WTC11 (cell line): ENCODE measurements at regions not wholly inside any gene's neighbourhood (a gene's known extent, or its start where the extent isn't known, plus 50 kb on each side); places are given as distances from the start of the nearest gene placed in this dataset.

ENCODE experiments used
- ATAC-seq: fragments of 200-7000 bp; cut with Tn5 transposase; 2 replicates; pipeline ENCODE4 v1.10.0; 2021; ENCODE audit warnings: mild to moderate bottlenecking, moderate library complexity
- CTCF ChIA-PET: fragments of 300-600 bp; sonication (Branson Sonifier 250); formaldehyde crosslinking; loops from one replicate; lab custom pipeline; 2021; ENCODE audit warnings: antibody characterized with exemption; lab: Charles Lee
- POLR2A ChIA-PET: fragments of 350-600 bp; sonication (Branson Sonifier 250); formaldehyde crosslinking; loops from one replicate; lab custom pipeline; 2021; ENCODE audit warnings: antibody characterized with exemption; lab: Charles Lee
- DNase-seq: peaks from one replicate; pipeline ENCODE4 v3.0.0; 2021; ENCODE audit warnings: low spot score
- H3K27ac Mint-ChIP-seq: 2 replicates; pipeline ENCODE4 v1.8.0; 2021; ENCODE audit warnings: mixed read lengths
- H3K27me3 Mint-ChIP-seq: 2 replicates; pipeline ENCODE4 v1.8.0; 2021; ENCODE audit warnings: low read depth, mild to moderate bottlenecking, moderate library complexity, mixed read lengths
- H3K36me3 Mint-ChIP-seq: 2 replicates; pipeline ENCODE4 v1.8.0; 2021; ENCODE audit warnings: mixed read lengths
- H3K4me1 Mint-ChIP-seq: 2 replicates; pipeline ENCODE4 v1.8.0; 2022; ENCODE audit warnings: mixed read lengths
- H3K4me3 Mint-ChIP-seq: 2 replicates; pipeline ENCODE4 v1.8.0; 2021; ENCODE audit warnings: mild to moderate bottlenecking, moderate library complexity, mixed read lengths
- H3K9me3 Mint-ChIP-seq: 2 replicates; pipeline ENCODE4 v1.8.0; 2021; ENCODE audit warnings: mixed read lengths
- ATF6 ChIP-seq: sonication (generic); formaldehyde crosslinking; IDR thresholded peaks from 2 replicates; pipeline ENCODE4 v1.8.1; 2023; ENCODE audit warnings: mild to moderate bottlenecking, missing genetic modification reagents
- CBFB ChIP-seq: sonication (generic); formaldehyde crosslinking; IDR thresholded peaks from 2 replicates; pipeline ENCODE4 v1.8.1; 2022; ENCODE audit warnings: mild to moderate bottlenecking, low read depth, missing genetic modification reagents
- EMX1 ChIP-seq: fragments of 250-450 bp; sonication (Bioruptor Pico); IDR thresholded peaks from 2 replicates; pipeline ENCODE4 v1.8.0; 2021; ENCODE audit warnings: mild to moderate bottlenecking
- GABPB1 ChIP-seq: sonication (generic); formaldehyde crosslinking; IDR thresholded peaks from 2 replicates; pipeline ENCODE4 v1.8.1; 2023; ENCODE audit warnings: mild to moderate bottlenecking, missing genetic modification reagents
- IRF1 ChIP-seq: sonication (generic); formaldehyde crosslinking; IDR thresholded peaks from 2 replicates; pipeline ENCODE4 v1.8.0; 2023; ENCODE audit warnings: missing genetic modification reagents
- IRF2 ChIP-seq: sonication (generic); formaldehyde crosslinking; IDR thresholded peaks from 2 replicates; pipeline ENCODE4 v1.8.0; 2022; ENCODE audit warnings: low read depth, missing genetic modification reagents, borderline replicate concordance
- NR2C2 ChIP-seq: sonication (generic); formaldehyde crosslinking; IDR thresholded peaks from 2 replicates; pipeline ENCODE4 v1.8.0; 2022; ENCODE audit warnings: mild to moderate bottlenecking, missing genetic modification reagents
- OVOL2 ChIP-seq: fragments of 250-450 bp; sonication (Bioruptor Pico); IDR thresholded peaks from 2 replicates; pipeline ENCODE4 v1.9.0; 2021; ENCODE audit warnings: mild to moderate bottlenecking, borderline replicate concordance
- RELA ChIP-seq: sonication (generic); formaldehyde crosslinking; IDR thresholded peaks from 2 replicates; pipeline ENCODE4 v1.8.1; 2022; ENCODE audit warnings: missing genetic modification reagents, mild to moderate bottlenecking, borderline replicate concordance
- ZBTB21 ChIP-seq: sonication (generic); formaldehyde crosslinking; IDR thresholded peaks from 2 replicates; pipeline ENCODE4 v1.8.1; 2023; ENCODE audit warnings: mild to moderate bottlenecking, missing genetic modification reagents, borderline replicate concordance
- ZNF219 ChIP-seq: sonication (generic); formaldehyde crosslinking; IDR thresholded peaks from 2 replicates; pipeline ENCODE4 v1.8.0; 2023; ENCODE audit warnings: missing genetic modification reagents, mild to moderate bottlenecking, borderline replicate concordance
- ZNF317 ChIP-seq: sonication (generic); formaldehyde crosslinking; IDR thresholded peaks from 2 replicates; pipeline ENCODE4 v1.8.1; 2023; ENCODE audit warnings: low read depth, mild to moderate bottlenecking, moderate library complexity, missing genetic modification reagents, borderline replicate concordance
- ZNF396 ChIP-seq: fragments of 250-450 bp; sonication (Bioruptor Pico); IDR thresholded peaks from 2 replicates; pipeline ENCODE4 v1.8.0; 2021; ENCODE audit warnings: mild to moderate bottlenecking, moderate library complexity, borderline replicate concordance
- ZNF423 ChIP-seq: fragments of 250-450 bp; sonication (Bioruptor Pico); IDR thresholded peaks from 2 replicates; pipeline ENCODE4 v2.1.2; 2022; ENCODE audit warnings: mild to moderate bottlenecking, moderate library complexity
- ZNF671 ChIP-seq: fragments of 250-450 bp; sonication (Bioruptor Pico); IDR thresholded peaks from 2 replicates; pipeline ENCODE4 v1.8.0; 2021; ENCODE audit warnings: mild to moderate bottlenecking
- TF ChIP-seq, protein P1 (sequence below): sonication (generic); formaldehyde crosslinking; IDR thresholded peaks from 2 replicates; pipeline ENCODE4 v1.8.1; 2022; ENCODE audit warnings: mild to moderate bottlenecking, missing genetic modification reagents, moderate library complexity, borderline replicate concordance
- TF ChIP-seq, protein P2 (sequence below): sonication (generic); formaldehyde crosslinking; IDR thresholded peaks from 2 replicates; pipeline ENCODE4 v1.8.1; 2023; ENCODE audit warnings: mild to moderate bottlenecking, missing genetic modification reagents, borderline replicate concordance
- TF ChIP-seq, protein P3 (sequence below): fragments of 250-450 bp; sonication (Bioruptor Pico); conservative IDR thresholded peaks from 2 replicates; pipeline ENCODE4 v1.9.0; 2021; ENCODE audit warnings: mild to moderate bottlenecking
- TF ChIP-seq, protein P4 (sequence below): sonication (generic); formaldehyde crosslinking; IDR thresholded peaks from 2 replicates; pipeline ENCODE4 v1.8.1; 2022; ENCODE audit warnings: low read depth, mild to moderate bottlenecking, moderate library complexity, missing genetic modification reagents, borderline replicate concordance
- TF ChIP-seq, protein P5 (sequence below): fragments of 250-450 bp; sonication (Bioruptor Pico); IDR thresholded peaks from 2 replicates; pipeline ENCODE4 v1.9.0; 2021; ENCODE audit warnings: moderate library complexity, mild to moderate bottlenecking, inconsistent platforms, borderline replicate concordance

- DNase-seq, result no peak
- H3K36me3 Mint-ChIP-seq, result no peaks in the 10 kb centered on the region
- H3K4me1 Mint-ChIP-seq, result peaks cover 12% of the 10 kb centered on the region
- TF ChIP-seq ZNF671 (CRISPR knock-in tag), result no peak
- TF ChIP-seq, protein P1, sequence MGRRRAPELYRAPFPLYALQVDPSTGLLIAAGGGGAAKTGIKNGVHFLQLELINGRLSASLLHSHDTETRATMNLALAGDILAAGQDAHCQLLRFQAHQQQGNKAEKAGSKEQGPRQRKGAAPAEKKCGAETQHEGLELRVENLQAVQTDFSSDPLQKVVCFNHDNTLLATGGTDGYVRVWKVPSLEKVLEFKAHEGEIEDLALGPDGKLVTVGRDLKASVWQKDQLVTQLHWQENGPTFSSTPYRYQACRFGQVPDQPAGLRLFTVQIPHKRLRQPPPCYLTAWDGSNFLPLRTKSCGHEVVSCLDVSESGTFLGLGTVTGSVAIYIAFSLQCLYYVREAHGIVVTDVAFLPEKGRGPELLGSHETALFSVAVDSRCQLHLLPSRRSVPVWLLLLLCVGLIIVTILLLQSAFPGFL, result no peak
- TF ChIP-seq, protein P2, sequence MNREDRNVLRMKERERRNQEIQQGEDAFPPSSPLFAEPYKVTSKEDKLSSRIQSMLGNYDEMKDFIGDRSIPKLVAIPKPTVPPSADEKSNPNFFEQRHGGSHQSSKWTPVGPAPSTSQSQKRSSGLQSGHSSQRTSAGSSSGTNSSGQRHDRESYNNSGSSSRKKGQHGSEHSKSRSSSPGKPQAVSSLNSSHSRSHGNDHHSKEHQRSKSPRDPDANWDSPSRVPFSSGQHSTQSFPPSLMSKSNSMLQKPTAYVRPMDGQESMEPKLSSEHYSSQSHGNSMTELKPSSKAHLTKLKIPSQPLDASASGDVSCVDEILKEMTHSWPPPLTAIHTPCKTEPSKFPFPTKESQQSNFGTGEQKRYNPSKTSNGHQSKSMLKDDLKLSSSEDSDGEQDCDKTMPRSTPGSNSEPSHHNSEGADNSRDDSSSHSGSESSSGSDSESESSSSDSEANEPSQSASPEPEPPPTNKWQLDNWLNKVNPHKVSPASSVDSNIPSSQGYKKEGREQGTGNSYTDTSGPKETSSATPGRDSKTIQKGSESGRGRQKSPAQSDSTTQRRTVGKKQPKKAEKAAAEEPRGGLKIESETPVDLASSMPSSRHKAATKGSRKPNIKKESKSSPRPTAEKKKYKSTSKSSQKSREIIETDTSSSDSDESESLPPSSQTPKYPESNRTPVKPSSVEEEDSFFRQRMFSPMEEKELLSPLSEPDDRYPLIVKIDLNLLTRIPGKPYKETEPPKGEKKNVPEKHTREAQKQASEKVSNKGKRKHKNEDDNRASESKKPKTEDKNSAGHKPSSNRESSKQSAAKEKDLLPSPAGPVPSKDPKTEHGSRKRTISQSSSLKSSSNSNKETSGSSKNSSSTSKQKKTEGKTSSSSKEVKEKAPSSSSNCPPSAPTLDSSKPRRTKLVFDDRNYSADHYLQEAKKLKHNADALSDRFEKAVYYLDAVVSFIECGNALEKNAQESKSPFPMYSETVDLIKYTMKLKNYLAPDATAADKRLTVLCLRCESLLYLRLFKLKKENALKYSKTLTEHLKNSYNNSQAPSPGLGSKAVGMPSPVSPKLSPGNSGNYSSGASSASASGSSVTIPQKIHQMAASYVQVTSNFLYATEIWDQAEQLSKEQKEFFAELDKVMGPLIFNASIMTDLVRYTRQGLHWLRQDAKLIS, result no peak
- no peak for TF ChIP-seq CBFB (CRISPR knock-in tag)
- TF ChIP-seq, protein P3, sequence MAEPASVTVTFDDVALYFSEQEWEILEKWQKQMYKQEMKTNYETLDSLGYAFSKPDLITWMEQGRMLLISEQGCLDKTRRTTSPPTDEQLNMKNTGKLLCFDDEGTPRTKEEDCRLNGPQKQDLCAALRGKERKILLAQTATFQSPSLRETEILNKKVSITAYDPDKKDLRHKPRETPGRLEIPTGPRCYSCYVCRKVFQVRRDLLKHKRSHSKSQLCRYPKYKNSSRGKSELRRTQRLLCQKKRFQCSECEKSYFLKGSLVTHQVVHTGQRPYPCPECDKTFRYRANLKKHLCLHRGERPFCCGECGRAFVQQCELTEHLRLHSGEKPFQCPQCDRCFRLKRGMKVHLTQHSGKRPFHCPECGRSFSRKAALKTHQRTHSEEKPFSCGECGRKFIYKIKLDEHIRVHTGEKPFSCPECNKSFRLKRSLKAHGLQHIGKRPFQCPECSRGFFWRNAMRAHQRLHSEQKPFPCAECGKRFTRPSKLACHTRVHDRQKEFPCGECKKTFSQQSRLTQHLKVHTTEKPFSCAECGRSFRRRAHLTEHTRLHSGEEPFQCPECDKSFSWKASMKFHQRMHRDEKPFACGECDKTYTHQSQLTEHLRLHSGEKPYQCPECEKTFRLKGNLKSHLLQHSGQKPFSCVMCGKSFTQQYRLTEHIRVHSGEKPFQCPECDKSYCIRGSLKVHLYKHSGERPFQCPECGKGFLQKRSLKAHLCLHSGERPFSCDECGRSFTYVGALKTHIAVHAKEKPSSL (CRISPR knock-in tag), result no peak
- no peak overlapping the region for H3K4me3 Mint-ChIP-seq
- no peaks in the 10 kb centered on the region for H3K9me3 Mint-ChIP-seq
- no peak for ATAC-seq
- POLR2A ChIA-PET, result no interaction called here
- CTCF ChIA-PET, result no interaction called here
- no peaks in the 10 kb centered on the region for H3K27me3 Mint-ChIP-seq
- no peak overlapping the region for H3K27ac Mint-ChIP-seq
Observed at GRCh38 chr5:68730979-68731654, 362.7 kb upstream of the SLC30A5 start.

DNA sequence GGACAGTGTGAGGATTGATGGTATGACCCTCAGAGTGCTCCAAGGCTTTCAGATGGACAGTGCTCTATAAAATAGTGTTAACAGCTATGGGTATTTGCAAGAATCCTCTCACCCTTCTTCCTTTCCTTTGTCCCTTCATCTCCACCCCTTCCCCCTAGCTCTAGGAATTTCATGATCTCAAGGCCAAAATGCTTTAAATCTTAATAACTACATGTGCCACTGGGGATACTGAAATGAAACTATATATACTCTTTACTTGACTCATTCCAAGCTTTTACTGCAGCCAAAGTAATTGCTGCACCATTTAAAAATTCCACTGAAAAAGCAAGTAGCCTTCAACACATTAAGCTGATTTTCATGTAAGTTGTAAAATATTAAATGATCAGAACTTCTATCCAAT is 361.6 kb upstream of the SLC30A5 start:
- Mint-ChIP-seq H3K36me3 (no peaks in the 10 kb centered on the region), H3K9me3 (no peaks in the 10 kb centered on the region), H3K27ac (no peak overlapping the region), H3K4me3 (no peak overlapping the region), H3K4me1 (peaks cover 12% of the 10 kb centered on the region), H3K27me3 (no peaks in the 10 kb centered on the region)
- ATAC-seq, result no peak
- POLR2A ChIA-PET, result no interaction called here
- DNase-seq, result no peak
- CTCF ChIA-PET, result no interaction called here
- no peak for TF ChIP-seq ZNF317 (CRISPR knock-in tag)
- no peak for TF ChIP-seq ZNF423 (CRISPR knock-in tag)
- TF ChIP-seq ZBTB21 (CRISPR knock-in tag), result no peak
- no peak for TF ChIP-seq RELA (CRISPR knock-in tag)
- TF ChIP-seq NR2C2, result no peak
- no peak for TF ChIP-seq GABPB1 (CRISPR knock-in tag)
- TF ChIP-seq, protein P4, sequence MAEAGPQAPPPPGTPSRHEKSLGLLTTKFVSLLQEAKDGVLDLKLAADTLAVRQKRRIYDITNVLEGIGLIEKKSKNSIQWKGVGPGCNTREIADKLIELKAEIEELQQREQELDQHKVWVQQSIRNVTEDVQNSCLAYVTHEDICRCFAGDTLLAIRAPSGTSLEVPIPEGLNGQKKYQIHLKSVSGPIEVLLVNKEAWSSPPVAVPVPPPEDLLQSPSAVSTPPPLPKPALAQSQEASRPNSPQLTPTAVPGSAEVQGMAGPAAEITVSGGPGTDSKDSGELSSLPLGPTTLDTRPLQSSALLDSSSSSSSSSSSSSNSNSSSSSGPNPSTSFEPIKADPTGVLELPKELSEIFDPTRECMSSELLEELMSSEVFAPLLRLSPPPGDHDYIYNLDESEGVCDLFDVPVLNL, result no peak
- TF ChIP-seq, protein P5, sequence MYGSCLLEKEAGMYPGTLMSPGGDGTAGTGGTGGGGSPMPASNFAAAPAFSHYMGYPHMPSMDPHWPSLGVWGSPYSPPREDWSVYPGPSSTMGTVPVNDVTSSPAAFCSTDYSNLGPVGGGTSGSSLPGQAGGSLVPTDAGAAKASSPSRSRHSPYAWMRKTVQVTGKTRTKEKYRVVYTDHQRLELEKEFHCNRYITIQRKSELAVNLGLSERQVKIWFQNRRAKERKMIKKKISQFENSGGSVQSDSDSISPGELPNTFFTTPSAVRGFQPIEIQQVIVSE, result no peak
- TF ChIP-seq EMX1 (CRISPR knock-in tag), result no peak
- no peak for TF ChIP-seq OVOL2
- TF ChIP-seq ZNF396 (CRISPR knock-in tag), result no peak
- no peak for TF ChIP-seq ATF6 (CRISPR knock-in tag)
- TF ChIP-seq ZNF219, result no peak
- TF ChIP-seq, protein P3 (CRISPR knock-in tag), result no peak
- TF ChIP-seq IRF2 (CRISPR knock-in tag), result no peak
- TF ChIP-seq IRF1 (CRISPR knock-in tag), result no peak
